ENCODE measurements at regions not wholly inside any gene's neighbourhood (a gene's known extent, or its start where the extent isn't known, plus 50 kb on each side); places are given as distances from the start of the nearest gene placed in this dataset.

- TF ChIP-seq CTCF (IDR thresholded peaks at IDR 0.05; ENCODE audit: low read depth, low read length) = no peak
- no peaks in the 10 kb centered on the region for H3K9me3 ChIP-seq
- no peaks in the 10 kb centered on the region for H3K4me1 ChIP-seq
- H3K27me3 ChIP-seq = no peaks in the 10 kb centered on the region
- DNase-seq = no peak
- no peak overlapping the region for H3K4me3 ChIP-seq (ENCODE audit: low read depth, low read length)
- no peaks in the 10 kb centered on the region for H3K36me3 ChIP-seq
These were observed 1932.8 kb downstream of the SUCLG1 start for GRCh38 chr2:82526277-82526676.

DNA sequence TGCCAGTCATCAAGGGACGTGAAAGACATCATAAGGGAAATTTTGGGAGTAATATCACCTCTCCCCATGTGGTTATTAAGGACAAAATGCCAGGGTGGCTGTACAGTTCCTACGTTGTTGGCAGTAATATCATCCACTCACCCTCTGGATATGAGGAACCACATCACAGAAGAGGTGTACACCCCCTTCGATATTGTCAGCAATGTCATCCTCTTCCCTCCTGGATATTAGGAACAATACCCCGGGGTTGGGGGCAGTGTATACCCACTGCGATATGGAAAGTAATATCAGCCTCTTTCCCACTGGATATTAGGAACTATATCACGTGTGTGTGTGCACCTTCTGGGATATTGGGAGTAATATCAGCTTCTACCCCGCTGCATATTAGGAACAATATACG is 1933.3 kb downstream of the SUCLG1 start:
- H3K36me3 ChIP-seq = no peaks in the 10 kb centered on the region
- no peak for TF ChIP-seq CTCF (IDR thresholded peaks at IDR 0.05; ENCODE audit: low read depth, low read length)
- no peak for DNase-seq
- no peaks in the 10 kb centered on the region for H3K4me1 ChIP-seq
- no peaks in the 10 kb centered on the region for H3K9me3 ChIP-seq
- no peaks in the 10 kb centered on the region for H3K27me3 ChIP-seq
- no peak overlapping the region for H3K4me3 ChIP-seq (ENCODE audit: low read depth, low read length)

DNA sequence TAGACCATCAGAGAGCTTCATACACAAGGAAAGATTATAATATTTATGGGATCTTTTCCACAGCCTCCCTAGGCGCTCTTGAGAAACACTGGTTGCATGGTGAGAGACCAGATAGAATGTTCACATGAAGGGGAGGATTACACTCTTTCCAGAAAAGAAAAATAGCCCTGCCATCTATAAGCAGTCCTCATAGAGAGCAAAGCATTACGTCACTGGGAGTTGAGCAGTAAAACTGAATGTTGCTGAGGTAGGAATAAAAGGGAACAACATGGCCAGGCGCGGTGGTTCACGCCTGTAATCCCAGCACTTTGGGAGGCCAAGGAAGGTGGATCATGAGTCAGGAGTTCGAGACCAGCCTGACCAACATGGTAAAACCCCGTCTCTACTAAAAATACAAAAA is 1934.3 kb downstream of the SUCLG1 start:
- H3K4me3 ChIP-seq (ENCODE audit: low read depth, low read length) = no peak overlapping the region
- H3K36me3 ChIP-seq = no peaks in the 10 kb centered on the region
- TF ChIP-seq CTCF (IDR thresholded peaks at IDR 0.05; ENCODE audit: low read depth, low read length) = no peak
- H3K4me1 ChIP-seq = no peaks in the 10 kb centered on the region
- DNase-seq = no peak
- H3K27me3 ChIP-seq = no peaks in the 10 kb centered on the region
- no peaks in the 10 kb centered on the region for H3K9me3 ChIP-seq

DNA sequence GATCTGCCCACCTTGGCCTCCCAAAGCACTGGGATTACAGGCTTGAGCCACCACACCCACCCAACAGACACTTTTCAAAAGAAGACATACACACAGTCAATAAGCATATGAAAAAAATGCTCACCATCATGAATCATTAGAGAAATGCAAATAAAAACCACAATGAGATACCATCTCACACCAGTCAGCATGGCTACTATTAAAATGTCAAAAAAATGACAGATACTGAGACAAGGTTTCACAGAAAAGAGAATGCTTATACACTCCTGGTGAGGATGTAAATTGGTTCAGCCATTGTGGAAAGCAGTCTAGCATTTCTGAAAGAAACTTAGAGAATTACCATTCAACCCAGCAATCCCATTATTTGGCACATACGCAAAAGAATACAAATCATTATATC is 1947.2 kb downstream of the SUCLG1 start:
- Histone ChIP-seq H3K36me3 (no peaks in the 10 kb centered on the region), H3K4me3 (ENCODE audit: low read depth, low read length) (no peak overlapping the region), H3K4me1 (no peaks in the 10 kb centered on the region), H3K9me3 (no peaks in the 10 kb centered on the region), H3K27me3 (no peaks in the 10 kb centered on the region)
- no peak for TF ChIP-seq CTCF (IDR thresholded peaks at IDR 0.05; ENCODE audit: low read depth, low read length)
- DNase-seq = no peak

- no peaks in the 10 kb centered on the region for H3K4me1 ChIP-seq
- DNase-seq = no peak
- no peaks in the 10 kb centered on the region for H3K27me3 ChIP-seq
- no peak for TF ChIP-seq CTCF (IDR thresholded peaks at IDR 0.05; ENCODE audit: low read depth, low read length)
- no peak overlapping the region for H3K4me3 ChIP-seq (ENCODE audit: low read depth, low read length)
- no peaks in the 10 kb centered on the region for H3K9me3 ChIP-seq
- H3K36me3 ChIP-seq = no peaks in the 10 kb centered on the region
These were observed 1950.4 kb downstream of the SUCLG1 start for GRCh38 chr2:82508702-82509101.

DNA sequence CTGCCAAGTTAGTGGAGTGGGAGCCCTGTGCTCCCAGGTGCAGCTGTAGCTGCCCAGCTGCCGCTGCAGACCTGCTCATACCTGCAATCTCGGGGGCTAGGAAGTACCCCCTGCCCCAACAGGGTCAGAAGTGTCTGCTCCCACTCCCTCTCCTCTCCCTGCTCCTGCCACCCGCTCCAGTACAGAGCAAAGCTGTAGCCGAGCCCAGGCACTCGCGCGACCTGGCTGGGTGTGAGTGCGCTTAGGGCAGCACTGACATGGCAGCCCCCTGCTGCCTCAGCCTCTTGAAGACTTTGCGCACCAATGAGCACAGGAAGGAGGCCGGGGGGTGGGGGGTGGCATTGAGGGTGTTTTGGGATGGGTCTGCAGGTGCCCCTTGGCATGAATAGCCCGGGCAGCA is 1951.4 kb downstream of the SUCLG1 start:
- H3K36me3 ChIP-seq = no peaks in the 10 kb centered on the region
- no peak for TF ChIP-seq CTCF (IDR thresholded peaks at IDR 0.05; ENCODE audit: low read depth, low read length)
- no peaks in the 10 kb centered on the region for H3K27me3 ChIP-seq
- no peak overlapping the region for H3K4me3 ChIP-seq (ENCODE audit: low read depth, low read length)
- H3K9me3 ChIP-seq = no peaks in the 10 kb centered on the region
- no peaks in the 10 kb centered on the region for H3K4me1 ChIP-seq
- DNase-seq = no peak
